ENCODE measurements at regions not wholly inside any gene's neighbourhood (a gene's known extent, or its start where the extent isn't known, plus 50 kb on each side); places are given as distances from the start of the nearest gene placed in this dataset.

GRCh38 chr20:48531505-48531904, 296.3 kb downstream of the PREX1 start:
- TF ChIP-seq POLR2A (IDR thresholded peaks at IDR 0.05; ENCODE audit: low read depth, low read length) (no peak), POLR2AphosphoS5 (IDR thresholded peaks at IDR 0.05; ENCODE audit: low read depth, low read length) (no peak), SPI1 (IDR thresholded peaks at IDR 0.05; ENCODE audit: low read depth, low read length) (no peak)
